Immature natural killer cell (primary cell): ENCODE measurements at regions not wholly inside any gene's neighbourhood (a gene's known extent, or its start where the extent isn't known, plus 50 kb on each side); places are given as distances from the start of the nearest gene placed in this dataset.

Experiments used
- DNase-seq, 3 donors: peaks; one replicate each; pipeline ENCODE4 v3.0.0; 2022; ENCODE audit warnings: mixed read lengths in 1 of 3
- H3K27ac Mint-ChIP-seq, 6 donors: one replicate each; pipeline ENCODE4 v1.8.0; 2020; ENCODE audit warnings: mixed read lengths in 6 of 6, mild to moderate bottlenecking in 5 of 6, inconsistent platforms in 4 of 6, moderate library complexity in 3 of 6
- H3K27me3 Mint-ChIP-seq, 3 donors: one replicate each; pipeline ENCODE4 v1.8.0; 2020 to 2021; ENCODE audit warnings: low read depth in 3 of 3, mild to moderate bottlenecking in 3 of 3, mixed read lengths in 3 of 3, moderate library complexity in 3 of 3, inconsistent platforms in 1 of 3
- H3K36me3 Mint-ChIP-seq, 3 donors: one replicate each; pipeline ENCODE4 v1.8.0; 2020; ENCODE audit warnings: mixed read lengths in 3 of 3, inconsistent platforms in 2 of 3, mild to moderate bottlenecking in 2 of 3
- H3K4me1 Mint-ChIP-seq, 2 donors: one replicate each; pipeline ENCODE4 v1.8.0; 2020; ENCODE audit warnings: inconsistent platforms in 2 of 2, mild to moderate bottlenecking in 2 of 2, mixed read lengths in 2 of 2, moderate library complexity in 1 of 2
- H3K4me3 Mint-ChIP-seq, 5 donors: one replicate each; pipeline ENCODE4 v1.8.0; 2020; ENCODE audit warnings: mild to moderate bottlenecking in 5 of 5, mixed read lengths in 5 of 5, inconsistent platforms in 3 of 5, moderate library complexity in 3 of 5
- H3K9me3 Mint-ChIP-seq, 6 donors: one replicate each; pipeline ENCODE4 v1.8.0; 2020; ENCODE audit warnings: mild to moderate bottlenecking in 6 of 6, mixed read lengths in 6 of 6, inconsistent platforms in 4 of 6, moderate library complexity in 3 of 6

GRCh38 chr3:174633342-174633741 lies 225.8 kb upstream of the NAALADL2 start:
- Mint-ChIP-seq H3K9me3 (peaks cover 2 to 51% (median 7%) of the 10 kb centered on the region in 6 donors), H3K36me3 (no peaks in the 10 kb centered on the region), H3K4me1 (no peaks in the 10 kb centered on the region), H3K4me3 (no peak overlapping the region), H3K27ac (no peak overlapping the region), H3K27me3 (no peaks in the 10 kb centered on the region)
- DNase-seq = no peak

- Mint-ChIP-seq H3K27ac (no peak overlapping the region), H3K9me3 (peaks cover 3 to 37% (median 8%) of the 10 kb centered on the region in 6 donors), H3K36me3 (no peaks in the 10 kb centered on the region), H3K4me3 (no peak overlapping the region), H3K4me1 (no peaks in the 10 kb centered on the region), H3K27me3 (no peaks in the 10 kb centered on the region)
- no peak for DNase-seq
Observed at GRCh38 chr3:174636451-174636850, 222.7 kb upstream of the NAALADL2 start.

DNA sequence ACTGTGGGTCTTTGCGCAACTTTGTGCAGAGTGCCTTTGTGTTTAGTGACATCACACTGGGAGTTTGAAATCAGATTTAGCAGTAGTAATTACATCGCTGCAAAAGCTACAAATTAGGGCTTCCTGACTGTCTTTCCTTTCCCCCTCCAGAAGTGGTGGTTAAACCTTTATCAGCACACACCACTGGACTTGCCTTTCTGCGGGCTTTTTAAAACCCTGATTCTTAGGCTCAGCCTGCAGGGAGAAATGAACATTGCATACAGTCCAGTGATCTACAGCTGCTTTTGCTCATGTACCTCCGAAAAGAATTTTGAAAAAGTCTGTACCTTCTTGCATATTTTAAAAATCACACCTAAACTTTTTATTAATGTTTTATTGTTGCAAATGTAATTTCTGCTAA lies 219.7 kb upstream of the NAALADL2 start:
- DNase-seq = no peak
- H3K4me3 Mint-ChIP-seq = no peak overlapping the region
- no peak overlapping the region for H3K27ac Mint-ChIP-seq
- peaks cover 3 to 34% (median 10%) of the 10 kb centered on the region in 6 donors for H3K9me3 Mint-ChIP-seq
- H3K27me3 Mint-ChIP-seq = peaks cover 0 to 1% (median 0%) of the 10 kb centered on the region in 3 donors
- H3K36me3 Mint-ChIP-seq = peaks cover 0 to 3% (median 0%) of the 10 kb centered on the region in 3 donors
- no peaks in the 10 kb centered on the region for H3K4me1 Mint-ChIP-seq

GRCh38 chr3:174639970-174640369 lies 219.2 kb upstream of the NAALADL2 start:
- no peaks in the 10 kb centered on the region for H3K4me1 Mint-ChIP-seq
- peaks cover 0 to 3% (median 0%) of the 10 kb centered on the region in 3 donors for H3K36me3 Mint-ChIP-seq
- H3K4me3 Mint-ChIP-seq = no peak overlapping the region
- peaks cover 3 to 34% (median 10%) of the 10 kb centered on the region in 6 donors for H3K9me3 Mint-ChIP-seq
- H3K27me3 Mint-ChIP-seq = peaks cover 0 to 1% (median 0%) of the 10 kb centered on the region in 3 donors
- DNase-seq = no peak
- H3K27ac Mint-ChIP-seq = no peak overlapping the region

DNA sequence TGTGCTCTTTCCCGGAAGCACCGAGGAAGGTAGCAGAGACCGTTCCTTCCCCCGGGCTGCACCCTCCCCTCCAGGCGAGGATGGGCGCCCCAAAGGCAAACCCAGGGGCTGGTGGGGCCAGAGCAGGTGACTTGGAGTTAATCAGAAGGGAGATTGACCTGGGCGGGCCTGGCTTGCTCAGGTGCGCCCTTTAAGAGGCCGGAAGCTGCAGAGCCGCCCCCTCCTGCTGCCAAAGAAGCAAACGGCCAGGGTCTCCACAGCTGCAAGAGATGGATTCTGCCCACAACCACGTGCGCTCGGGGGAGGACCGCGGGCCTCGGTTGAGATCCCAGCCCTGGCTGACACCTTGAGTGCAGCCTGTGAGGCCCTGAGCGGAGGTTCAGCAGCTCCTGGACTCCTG lies 218.2 kb upstream of the NAALADL2 start:
- H3K4me3 Mint-ChIP-seq = no peak overlapping the region
- H3K27ac Mint-ChIP-seq = no peak overlapping the region
- peaks cover 0 to 3% (median 0%) of the 10 kb centered on the region in 3 donors for H3K36me3 Mint-ChIP-seq
- no peaks in the 10 kb centered on the region for H3K4me1 Mint-ChIP-seq
- no peak for DNase-seq
- peaks cover 0 to 1% (median 0%) of the 10 kb centered on the region in 3 donors for H3K27me3 Mint-ChIP-seq
- H3K9me3 Mint-ChIP-seq = peaks cover 3 to 30% (median 10%) of the 10 kb centered on the region in 6 donors

DNA sequence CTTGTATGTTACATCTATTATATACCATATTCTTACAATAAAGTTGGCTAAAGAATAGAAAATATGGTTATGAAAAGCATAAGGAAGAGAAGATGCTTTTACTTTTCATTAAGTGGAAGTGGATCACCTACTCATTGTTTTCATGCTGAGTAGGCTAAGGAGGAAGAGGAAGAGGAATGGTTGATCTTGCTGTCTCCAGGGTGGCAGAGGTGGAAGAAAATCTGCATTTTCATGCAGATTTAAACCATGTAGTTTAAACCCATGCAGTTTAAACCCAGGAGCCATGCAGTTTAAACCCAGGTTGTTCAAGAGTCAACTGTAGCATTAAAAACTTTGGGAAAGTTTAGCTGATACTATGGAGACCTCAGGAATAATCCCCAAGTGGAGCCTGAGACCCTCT lies 214.8 kb upstream of the NAALADL2 start:
- H3K4me1 Mint-ChIP-seq = no peaks in the 10 kb centered on the region
- no peak for DNase-seq
- peaks cover 0 to 1% (median 0%) of the 10 kb centered on the region in 3 donors for H3K27me3 Mint-ChIP-seq
- H3K4me3 Mint-ChIP-seq = no peak overlapping the region
- H3K36me3 Mint-ChIP-seq = peaks cover 0 to 3% (median 0%) of the 10 kb centered on the region in 3 donors
- H3K27ac Mint-ChIP-seq = no peak overlapping the region
- H3K9me3 Mint-ChIP-seq = peaks cover 0 to 14% (median 7%) of the 10 kb centered on the region in 6 donors

- Mint-ChIP-seq H3K36me3 (no peaks in the 10 kb centered on the region), H3K9me3 (peaks cover 0 to 16% (median 5%) of the 10 kb centered on the region in 6 donors), H3K4me1 (no peaks in the 10 kb centered on the region), H3K27me3 (no peaks in the 10 kb centered on the region), H3K4me3 (no peak overlapping the region), H3K27ac (no peak overlapping the region)
- no peak for DNase-seq
Observed at GRCh38 chr3:174651951-174652350, 207.2 kb upstream of the NAALADL2 start.

GRCh38 chr3:174659511-174659910 lies 199.6 kb upstream of the NAALADL2 start:
- Mint-ChIP-seq H3K4me1 (no peaks in the 10 kb centered on the region), H3K27me3 (peaks cover 0 to 2% (median 0%) of the 10 kb centered on the region in 3 donors), H3K36me3 (no peaks in the 10 kb centered on the region), H3K4me3 (no peak overlapping the region), H3K27ac (no peak overlapping the region), H3K9me3 (peaks cover 3 to 36% (median 6%) of the 10 kb centered on the region in 6 donors)
- DNase-seq = no peak

DNA sequence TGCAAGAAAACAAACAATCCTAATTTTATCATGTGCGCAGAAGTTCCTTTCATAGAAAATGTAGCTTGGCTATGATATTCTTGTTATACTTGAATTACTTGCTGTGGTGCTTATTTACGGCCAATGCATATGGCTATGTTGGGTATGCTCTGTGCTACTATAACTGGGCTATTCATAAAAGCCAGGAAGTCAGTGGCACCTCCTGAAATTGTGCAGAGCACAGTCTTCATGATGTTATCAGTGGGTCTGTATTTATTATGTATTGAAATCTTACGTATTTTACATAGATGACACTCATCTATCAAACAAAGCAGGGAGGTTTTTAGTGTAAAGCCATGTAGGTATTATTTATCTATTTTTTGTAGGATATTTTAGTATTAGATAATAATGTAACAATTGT lies 196.5 kb upstream of the NAALADL2 start:
- Mint-ChIP-seq H3K9me3 (peaks cover 3 to 34% (median 14%) of the 10 kb centered on the region in 6 donors), H3K36me3 (no peaks in the 10 kb centered on the region), H3K27ac (no peak overlapping the region), H3K27me3 (peaks cover 0 to 2% (median 0%) of the 10 kb centered on the region in 3 donors), H3K4me3 (no peak overlapping the region), H3K4me1 (no peaks in the 10 kb centered on the region)
- no peak for DNase-seq

- Mint-ChIP-seq H3K4me3 (no peak overlapping the region), H3K9me3 (peaks cover 3 to 28% (median 20%) of the 10 kb centered on the region in 6 donors), H3K36me3 (no peaks in the 10 kb centered on the region), H3K27ac (no peak overlapping the region), H3K27me3 (peaks cover 0 to 2% (median 0%) of the 10 kb centered on the region in 3 donors), H3K4me1 (no peaks in the 10 kb centered on the region)
- DNase-seq = no peak
Observed at GRCh38 chr3:174667386-174667785, 191.7 kb upstream of the NAALADL2 start.

DNA sequence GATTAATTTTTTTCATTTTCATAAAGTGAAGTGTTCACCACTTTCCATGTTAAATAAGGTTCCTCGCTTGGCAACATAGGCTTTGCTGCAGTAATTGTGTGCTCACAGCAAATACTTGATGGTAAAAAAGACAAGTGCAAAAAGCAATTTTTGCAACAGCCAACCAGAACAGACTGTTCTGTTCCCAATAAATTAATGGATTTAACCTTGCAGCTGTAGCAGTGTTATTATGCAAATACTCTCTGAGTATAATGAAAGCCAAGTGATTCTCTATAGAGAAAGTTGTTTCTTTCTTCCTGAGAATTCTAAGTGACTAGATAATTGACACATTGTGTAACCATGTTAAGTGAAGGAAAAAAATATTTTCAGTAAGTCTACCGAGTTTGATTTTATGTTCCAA lies 183.7 kb upstream of the NAALADL2 start:
- no peaks in the 10 kb centered on the region for H3K4me1 Mint-ChIP-seq

GRCh38 chr3:174681784-174682183 lies 177.3 kb upstream of the NAALADL2 start:
- DNase-seq = no peak
- peaks cover 2 to 25% (median 18%) of the 10 kb centered on the region in 6 donors for H3K9me3 Mint-ChIP-seq
- H3K36me3 Mint-ChIP-seq = no peaks in the 10 kb centered on the region

More for the DNA sequence above, 183.7 kb upstream of the NAALADL2 start:
- no peak overlapping the region for H3K27ac Mint-ChIP-seq
- H3K36me3 Mint-ChIP-seq = no peaks in the 10 kb centered on the region
- peaks cover 8 to 22% (median 14%) of the 10 kb centered on the region in 6 donors for H3K9me3 Mint-ChIP-seq
- DNase-seq = no peak
- no peaks in the 10 kb centered on the region for H3K27me3 Mint-ChIP-seq
- no peak overlapping the region for H3K4me3 Mint-ChIP-seq

GRCh38 chr3:174685796-174686195 lies 173.3 kb upstream of the NAALADL2 start:
- Mint-ChIP-seq H3K4me3 (no peak overlapping the region), H3K4me1 (no peaks in the 10 kb centered on the region), H3K9me3 (peaks cover 8 to 36% (median 21%) of the 10 kb centered on the region in 6 donors), H3K27ac (no peak overlapping the region), H3K27me3 (peaks cover 0 to 1% (median 0%) of the 10 kb centered on the region in 3 donors), H3K36me3 (no peaks in the 10 kb centered on the region)
- DNase-seq = no peak

More at GRCh38 chr3:174681784-174682183, 177.3 kb upstream of the NAALADL2 start:
- no peak overlapping the region for H3K27ac Mint-ChIP-seq
- H3K4me1 Mint-ChIP-seq = no peaks in the 10 kb centered on the region
- H3K4me3 Mint-ChIP-seq = no peak overlapping the region
- H3K27me3 Mint-ChIP-seq = no peaks in the 10 kb centered on the region

DNA sequence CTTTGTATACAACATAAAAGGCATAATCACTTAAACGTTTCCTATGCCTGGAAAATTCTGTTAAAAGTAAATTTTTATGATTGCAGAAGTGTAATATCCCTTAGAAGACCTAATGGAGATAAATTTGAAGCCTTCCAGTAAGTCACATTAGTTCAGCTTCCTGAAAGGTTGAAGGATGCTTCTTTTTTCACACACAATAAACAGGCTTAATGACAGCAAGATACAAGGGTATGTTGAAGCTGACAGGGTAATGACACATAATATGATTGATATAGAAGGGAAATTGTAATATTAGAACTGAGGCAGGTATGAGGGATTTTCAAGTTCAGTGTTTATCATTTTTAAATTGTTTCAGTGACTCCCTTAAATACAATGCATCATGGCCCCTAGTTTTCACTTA lies 161.8 kb upstream of the NAALADL2 start:
- Mint-ChIP-seq H3K27me3 (peaks cover 0 to 1% (median 0%) of the 10 kb centered on the region in 3 donors), H3K27ac (no peak overlapping the region), H3K36me3 (peaks cover 0 to 3% (median 0%) of the 10 kb centered on the region in 3 donors), H3K4me1 (no peaks in the 10 kb centered on the region), H3K4me3 (no peak overlapping the region), H3K9me3 (peaks cover 0 to 14% (median 6%) of the 10 kb centered on the region in 6 donors)
- DNase-seq = no peak

DNA sequence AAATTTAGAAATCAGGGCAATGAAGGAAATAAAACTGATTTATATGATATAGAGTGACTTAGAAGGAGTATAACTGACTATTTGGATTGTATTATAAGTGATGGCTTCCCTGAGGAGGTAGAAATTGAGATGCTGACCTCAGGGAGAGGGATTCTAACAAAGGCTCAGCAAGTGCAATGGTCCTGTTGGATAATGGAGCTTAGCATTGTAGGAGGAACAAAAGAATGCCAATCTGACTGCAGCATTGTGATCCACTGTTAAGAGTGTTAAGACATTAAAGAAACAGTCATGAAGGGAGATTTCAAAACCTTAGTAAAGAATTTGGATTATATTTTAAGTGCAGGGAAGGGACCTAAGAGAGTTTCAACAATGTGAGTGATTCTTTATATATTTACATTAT lies 158.4 kb upstream of the NAALADL2 start:
- H3K36me3 Mint-ChIP-seq = no peaks in the 10 kb centered on the region
- H3K4me1 Mint-ChIP-seq = no peaks in the 10 kb centered on the region
- no peak for DNase-seq
- H3K4me3 Mint-ChIP-seq = no peak overlapping the region
- no peak overlapping the region for H3K27ac Mint-ChIP-seq
- peaks cover under 1 to 12% (median 7%) of the 10 kb centered on the region in 6 donors for H3K9me3 Mint-ChIP-seq
- H3K27me3 Mint-ChIP-seq = peaks cover 0 to 1% (median 0%) of the 10 kb centered on the region in 3 donors
